ENCODE measurements at regions not wholly inside any gene's neighbourhood (a gene's known extent, or its start where the extent isn't known, plus 50 kb on each side); places are given as distances from the start of the nearest gene placed in this dataset.

DNA sequence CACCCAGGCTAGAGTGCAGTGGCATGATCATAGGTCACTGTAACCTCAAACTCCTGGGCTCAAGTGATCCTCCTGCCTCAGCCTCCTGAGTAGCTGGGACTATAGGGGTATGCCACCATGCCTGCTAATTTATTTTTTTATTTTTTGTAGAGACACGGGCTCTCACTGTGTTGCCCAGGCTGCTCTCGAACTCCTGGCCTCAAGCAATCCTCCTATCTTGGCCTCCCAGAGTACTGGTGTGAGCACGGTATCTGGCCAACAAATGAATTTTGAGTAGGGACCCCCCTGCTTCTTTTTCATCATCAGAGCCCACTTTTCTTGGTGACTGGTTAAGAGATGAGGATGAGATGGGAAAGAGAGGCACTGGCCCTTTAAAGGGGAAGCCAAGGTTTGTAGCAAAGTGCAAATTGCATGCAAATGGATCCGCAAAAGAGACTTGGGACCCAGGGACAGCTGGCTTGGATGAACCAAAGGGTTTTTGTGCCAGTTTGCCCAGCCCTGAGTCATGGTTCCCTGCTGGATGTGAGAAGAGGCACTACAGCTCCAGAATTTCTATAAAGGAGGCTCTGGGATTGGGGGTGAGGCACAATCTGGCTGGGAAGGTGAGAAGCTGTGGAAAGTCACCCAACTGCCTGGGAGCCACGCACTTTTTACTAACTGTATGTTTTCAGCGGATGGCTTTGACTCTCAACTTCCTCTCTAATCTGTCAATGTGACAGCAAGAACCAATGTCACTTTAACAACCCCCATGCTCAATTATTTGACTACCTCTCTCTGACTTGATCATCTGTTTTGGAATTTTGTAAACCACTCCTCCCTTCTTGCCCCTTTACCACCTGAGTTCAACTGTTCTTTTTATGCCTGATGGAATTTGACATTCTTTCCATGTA is 58.7 kb upstream of the RNF24 start:
- no peak for DNase-seq (ENCODE audit: low spot score)
- Mint-ChIP-seq H3K4me3 (ENCODE audit: unreplicated experiment) (no peak overlapping the region), H3K36me3 (ENCODE audit: low read depth) (no peaks in the 10 kb centered on the region), H3K27ac (ENCODE audit: unreplicated experiment) (no peak overlapping the region), H3K9me3 (ENCODE audit: low read depth) (peaks cover 3% of the 10 kb centered on the region), H3K4me1 (ENCODE audit: low read depth) (peaks cover 21% of the 10 kb centered on the region), H3K27me3 (ENCODE audit: low read depth) (peaks cover 2% of the 10 kb centered on the region)
- TF ChIP-seq, protein P1, sequence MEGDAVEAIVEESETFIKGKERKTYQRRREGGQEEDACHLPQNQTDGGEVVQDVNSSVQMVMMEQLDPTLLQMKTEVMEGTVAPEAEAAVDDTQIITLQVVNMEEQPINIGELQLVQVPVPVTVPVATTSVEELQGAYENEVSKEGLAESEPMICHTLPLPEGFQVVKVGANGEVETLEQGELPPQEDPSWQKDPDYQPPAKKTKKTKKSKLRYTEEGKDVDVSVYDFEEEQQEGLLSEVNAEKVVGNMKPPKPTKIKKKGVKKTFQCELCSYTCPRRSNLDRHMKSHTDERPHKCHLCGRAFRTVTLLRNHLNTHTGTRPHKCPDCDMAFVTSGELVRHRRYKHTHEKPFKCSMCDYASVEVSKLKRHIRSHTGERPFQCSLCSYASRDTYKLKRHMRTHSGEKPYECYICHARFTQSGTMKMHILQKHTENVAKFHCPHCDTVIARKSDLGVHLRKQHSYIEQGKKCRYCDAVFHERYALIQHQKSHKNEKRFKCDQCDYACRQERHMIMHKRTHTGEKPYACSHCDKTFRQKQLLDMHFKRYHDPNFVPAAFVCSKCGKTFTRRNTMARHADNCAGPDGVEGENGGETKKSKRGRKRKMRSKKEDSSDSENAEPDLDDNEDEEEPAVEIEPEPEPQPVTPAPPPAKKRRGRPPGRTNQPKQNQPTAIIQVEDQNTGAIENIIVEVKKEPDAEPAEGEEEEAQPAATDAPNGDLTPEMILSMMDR (IDR thresholded peaks at IDR 0.05), result no peak

- peaks cover 2% of the 10 kb centered on the region for H3K27me3 Mint-ChIP-seq (ENCODE audit: low read depth)
- TF ChIP-seq, protein P1 (IDR thresholded peaks at IDR 0.05), result no peak
- H3K4me1 Mint-ChIP-seq (ENCODE audit: low read depth), result peaks cover 42% of the 10 kb centered on the region
- H3K4me3 Mint-ChIP-seq (ENCODE audit: unreplicated experiment), result no peak overlapping the region
- H3K36me3 Mint-ChIP-seq (ENCODE audit: low read depth), result no peaks in the 10 kb centered on the region
- no peak for DNase-seq (ENCODE audit: low spot score)
- no peak overlapping the region for H3K27ac Mint-ChIP-seq (ENCODE audit: unreplicated experiment)
- H3K9me3 Mint-ChIP-seq (ENCODE audit: low read depth), result peaks cover 3% of the 10 kb centered on the region
Observed at GRCh38 chr20:4071178-4071693, 55.9 kb upstream of the RNF24 start.

DNA sequence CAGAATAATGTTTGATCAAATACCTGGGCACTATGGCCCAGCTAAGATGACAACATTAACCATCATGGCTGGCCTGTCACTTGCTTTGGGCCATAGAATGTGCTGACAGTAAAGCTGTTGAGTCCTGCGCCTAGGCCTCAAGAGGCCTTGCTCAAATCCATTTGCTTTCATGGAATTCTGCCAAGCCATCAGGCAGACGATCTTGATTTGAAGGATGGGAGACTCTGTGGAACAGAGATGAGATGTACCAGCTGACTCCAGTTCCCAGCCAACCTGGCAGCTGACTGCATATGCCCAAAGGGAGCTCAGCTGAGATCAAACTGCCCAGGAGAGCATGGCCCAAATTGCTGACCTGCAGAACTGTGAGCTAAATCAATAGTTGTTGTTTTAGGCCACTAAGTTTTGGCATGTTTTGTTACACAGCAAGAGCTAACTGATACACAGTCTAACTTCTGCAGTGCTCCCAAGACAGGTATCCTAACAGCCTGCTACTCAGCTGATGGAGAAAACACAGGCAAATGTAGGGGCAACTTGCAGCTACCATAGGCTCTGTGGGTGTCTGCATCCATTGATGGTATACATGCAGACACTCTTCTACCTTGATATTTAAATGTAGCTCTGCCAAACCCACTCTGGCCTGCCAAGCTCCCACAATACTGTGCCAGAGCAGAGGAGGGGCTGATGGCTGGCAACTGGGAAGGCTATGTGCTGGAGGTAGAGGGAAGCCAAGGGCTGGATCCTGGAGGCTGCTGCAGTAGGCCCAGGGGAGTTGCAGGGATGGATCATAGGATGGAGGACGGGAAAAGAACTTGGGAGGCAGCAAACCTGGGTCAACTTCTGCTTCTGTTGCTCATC is 55.2 kb upstream of the RNF24 start:
- TF ChIP-seq, protein P1 (IDR thresholded peaks at IDR 0.05), result no peak
- H3K4me1 Mint-ChIP-seq (ENCODE audit: low read depth), result peaks cover 49% of the 10 kb centered on the region

GRCh38 chr20:4069751-4070150 is 54.4 kb upstream of the RNF24 start:
- H3K9me3 Mint-ChIP-seq (ENCODE audit: low read depth), result peaks cover 3% of the 10 kb centered on the region
- no peaks in the 10 kb centered on the region for H3K27me3 Mint-ChIP-seq (ENCODE audit: low read depth)
- DNase-seq (ENCODE audit: low spot score), result no peak
- peaks cover 57% of the 10 kb centered on the region for H3K4me1 Mint-ChIP-seq (ENCODE audit: low read depth)
- peak overlapping the region; percentile 90 for H3K27ac Mint-ChIP-seq (ENCODE audit: unreplicated experiment)
- no peaks in the 10 kb centered on the region for H3K36me3 Mint-ChIP-seq (ENCODE audit: low read depth)
- no peak overlapping the region for H3K4me3 Mint-ChIP-seq (ENCODE audit: unreplicated experiment)
- TF ChIP-seq, protein P1 (IDR thresholded peaks at IDR 0.05), result no peak

More for the DNA sequence above, 55.2 kb upstream of the RNF24 start:
- no peaks in the 10 kb centered on the region for H3K36me3 Mint-ChIP-seq (ENCODE audit: low read depth)
- peak overlapping the region; percentile 90 for H3K27ac Mint-ChIP-seq (ENCODE audit: unreplicated experiment)
- H3K27me3 Mint-ChIP-seq (ENCODE audit: low read depth), result no peaks in the 10 kb centered on the region
- H3K4me3 Mint-ChIP-seq (ENCODE audit: unreplicated experiment), result no peak overlapping the region
- peaks cover 3% of the 10 kb centered on the region for H3K9me3 Mint-ChIP-seq (ENCODE audit: low read depth)
- no peak for DNase-seq (ENCODE audit: low spot score)

- Mint-ChIP-seq H3K9me3 (ENCODE audit: low read depth) (peaks cover 3% of the 10 kb centered on the region), H3K4me3 (ENCODE audit: unreplicated experiment) (no peak overlapping the region), H3K27ac (ENCODE audit: unreplicated experiment) (peak overlapping the region; percentile 90), H3K36me3 (ENCODE audit: low read depth) (no peaks in the 10 kb centered on the region), H3K4me1 (ENCODE audit: low read depth) (peaks cover 68% of the 10 kb centered on the region), H3K27me3 (ENCODE audit: low read depth) (no peaks in the 10 kb centered on the region)
- TF ChIP-seq, protein P1 (IDR thresholded peaks at IDR 0.05), result no peak
- no peak for DNase-seq (ENCODE audit: low spot score)
Observed at GRCh38 chr20:4068708-4069107, 53.4 kb upstream of the RNF24 start.

All from chondrocyte (in vitro differentiated cells).